Duodenal mucosa (tissue), 2 donors: ENCODE measurements at regions not wholly inside any gene's neighbourhood (a gene's known extent, or its start where the extent isn't known, plus 50 kb on each side); places are given as distances from the start of the nearest gene placed in this dataset.
"Not testable (repeated sequence)": the region's sequence is repeated elsewhere in the genome, so short reads cannot be mapped to it uniquely, and the experiment has no call there.

Experiments used
- H3K27ac ChIP-seq: one replicate; pipeline ENCODE4 v1.7.0; 2013; ENCODE audit warnings: low read depth, low read length
- H3K27me3 ChIP-seq, 2 donors: one replicate each; pipeline ENCODE4 v1.7.0; 2013; ENCODE audit warnings: low read length in 2 of 2, control low read depth in 1 of 2; ENCODE audit not compliant: insufficient read depth in 2 of 2, control insufficient read depth in 1 of 2
- H3K36me3 ChIP-seq, 2 donors: one replicate each; pipeline ENCODE4 v1.7.0; 2013; ENCODE audit warnings: low read length in 2 of 2, control low read depth in 1 of 2; ENCODE audit not compliant: insufficient read depth in 2 of 2, control insufficient read depth in 1 of 2
- H3K4me1 ChIP-seq, 2 donors: one replicate each; pipeline ENCODE4 v1.7.0; 2013; ENCODE audit warnings: low read length in 2 of 2, control low read depth in 1 of 2; ENCODE audit not compliant: insufficient read depth in 2 of 2, control insufficient read depth in 1 of 2
- H3K4me3 ChIP-seq, 2 donors: one replicate each; pipeline ENCODE4 v1.7.0; 2013; ENCODE audit warnings: low read length in 2 of 2, low read depth in 1 of 2
- H3K9ac ChIP-seq, 2 donors: one replicate each; pipeline ENCODE4 v1.7.0; 2013; ENCODE audit warnings: low read length in 2 of 2, low read depth in 1 of 2
- H3K9me3 ChIP-seq, 2 donors: one replicate each; pipeline ENCODE4 v1.7.0; 2013; ENCODE audit warnings: low read length in 2 of 2, control low read depth in 1 of 2; ENCODE audit not compliant: control insufficient read depth in 1 of 2

GRCh38 chr11:134588460-134589110, 176.5 kb upstream of the B3GAT1 start:
- not testable (repeated sequence) for H3K27ac ChIP-seq, H3K27me3 ChIP-seq, H3K4me3 ChIP-seq, H3K9ac ChIP-seq, H3K9me3 ChIP-seq, H3K36me3 ChIP-seq
- peaks cover 30 to 40% of the 10 kb centered on the region in 2 donors for H3K4me1 ChIP-seq

- H3K27me3 ChIP-seq, result peaks cover 0 to 3% of the 10 kb centered on the region in 2 donors
- no peaks in the 10 kb centered on the region for H3K36me3 ChIP-seq
- no peak overlapping the region for H3K9ac ChIP-seq
- no peak overlapping the region for H3K27ac ChIP-seq
- H3K4me3 ChIP-seq, result no peak overlapping the region
- H3K4me1 ChIP-seq, result peaks cover 38 to 52% of the 10 kb centered on the region in 2 donors
- no peaks in the 10 kb centered on the region for H3K9me3 ChIP-seq
Measured at GRCh38 chr11:134587345-134587744, 175.3 kb upstream of the B3GAT1 start.

GRCh38 chr11:134586726-134587125, 174.7 kb upstream of the B3GAT1 start:
- no peak overlapping the region for H3K9ac ChIP-seq
- H3K27ac ChIP-seq, result no peak overlapping the region
- no peak overlapping the region for H3K4me3 ChIP-seq
- H3K4me1 ChIP-seq, result peaks cover 38 to 57% of the 10 kb centered on the region in 2 donors
- no peaks in the 10 kb centered on the region for H3K36me3 ChIP-seq
- H3K27me3 ChIP-seq, result peaks cover 0 to 6% of the 10 kb centered on the region in 2 donors
- no peaks in the 10 kb centered on the region for H3K9me3 ChIP-seq

GRCh38 chr11:134585666-134586610, 173.9 kb upstream of the B3GAT1 start:
- no peak overlapping the region for H3K9ac ChIP-seq
- peaks cover 2 to 6% of the 10 kb centered on the region in 2 donors for H3K27me3 ChIP-seq
- H3K9me3 ChIP-seq, result no peaks in the 10 kb centered on the region
- H3K4me1 ChIP-seq, result peaks cover 41 to 64% of the 10 kb centered on the region in 2 donors
- no peak overlapping the region for H3K4me3 ChIP-seq
- no peak overlapping the region for H3K27ac ChIP-seq
- H3K36me3 ChIP-seq, result no peaks in the 10 kb centered on the region

- Histone ChIP-seq H3K9ac (no peak overlapping the region), H3K4me3 (no peak overlapping the region), H3K27ac (no peak overlapping the region), H3K4me1 (peaks cover 51 to 75% of the 10 kb centered on the region in 2 donors), H3K27me3 (peaks cover 3 to 6% of the 10 kb centered on the region in 2 donors), H3K36me3 (no peaks in the 10 kb centered on the region), H3K9me3 (no peaks in the 10 kb centered on the region)
Measured at GRCh38 chr11:134584706-134585445, 172.8 kb upstream of the B3GAT1 start.

- peaks cover 3 to 9% of the 10 kb centered on the region in 2 donors for H3K27me3 ChIP-seq
- H3K9ac ChIP-seq, result no peak overlapping the region
- no peaks in the 10 kb centered on the region for H3K9me3 ChIP-seq
- H3K27ac ChIP-seq, result no peak overlapping the region
- peaks cover 56 to 83% of the 10 kb centered on the region in 2 donors for H3K4me1 ChIP-seq
- H3K4me3 ChIP-seq, result no peak overlapping the region
- no peaks in the 10 kb centered on the region for H3K36me3 ChIP-seq
Measured at GRCh38 chr11:134584001-134584561, 172.0 kb upstream of the B3GAT1 start.

- H3K4me1 ChIP-seq, result peaks cover 56 to 80% of the 10 kb centered on the region in 2 donors
- no peak overlapping the region for H3K27ac ChIP-seq
- H3K9me3 ChIP-seq, result no peaks in the 10 kb centered on the region
- H3K4me3 ChIP-seq, result no peak overlapping the region
- peaks cover 3 to 9% of the 10 kb centered on the region in 2 donors for H3K27me3 ChIP-seq
- no peaks in the 10 kb centered on the region for H3K36me3 ChIP-seq
- no peak overlapping the region for H3K9ac ChIP-seq
Measured at GRCh38 chr11:134583397-134583990, 171.5 kb upstream of the B3GAT1 start.

- Histone ChIP-seq H3K9ac (no peak overlapping the region), H3K27ac (no peak overlapping the region), H3K27me3 (peaks cover 3 to 9% of the 10 kb centered on the region in 2 donors), H3K4me3 (peak overlapping the region in 1 of 2 donors; percentile 25), H3K4me1 (peaks cover 56 to 75% of the 10 kb centered on the region in 2 donors), H3K36me3 (no peaks in the 10 kb centered on the region), H3K9me3 (no peaks in the 10 kb centered on the region)
Measured at GRCh38 chr11:134582770-134583095, 170.7 kb upstream of the B3GAT1 start.

GRCh38 chr11:134581966-134582769, 170.1 kb upstream of the B3GAT1 start:
- Histone ChIP-seq H3K4me1 (peaks cover 56 to 75% of the 10 kb centered on the region in 2 donors), H3K4me3 (no peak overlapping the region), H3K27me3 (peaks cover 3 to 9% of the 10 kb centered on the region in 2 donors), H3K36me3 (no peaks in the 10 kb centered on the region), H3K27ac (no peak overlapping the region), H3K9me3 (no peaks in the 10 kb centered on the region), H3K9ac (no peak overlapping the region)
